ELF-1 (cell line): ENCODE measurements at regions not wholly inside any gene's neighbourhood (a gene's known extent, or its start where the extent isn't known, plus 50 kb on each side); places are given as distances from the start of the nearest gene placed in this dataset.
"Not testable (repeated sequence)": the region's sequence is repeated elsewhere in the genome, so short reads cannot be mapped to it uniquely, and the experiment has no call there.

Experiments
- DNase-seq: peaks from one replicate; pipeline ENCODE4 v3.0.0-alpha.2; 2016; ENCODE audit warnings: low read depth, low spot score

DNA sequence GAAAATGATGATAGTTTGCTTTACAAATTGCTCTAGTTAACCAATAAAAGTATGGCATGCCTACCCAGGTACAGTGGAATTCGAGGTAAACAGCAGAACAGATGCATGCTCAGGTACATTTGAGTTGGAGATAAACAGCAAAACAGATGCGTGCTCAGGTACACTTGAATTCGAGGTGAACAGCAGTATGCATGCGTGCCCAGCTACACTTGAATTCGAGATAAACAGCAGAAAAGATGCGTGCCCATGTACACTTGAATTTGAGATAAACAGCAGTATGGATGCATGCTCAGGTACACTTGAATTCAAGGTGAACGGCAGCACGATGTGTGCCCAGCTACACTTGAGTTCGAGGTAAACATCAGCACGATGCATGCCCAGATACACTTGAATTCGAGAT lies 155.2 kb upstream of the TPTE start:
- not testable (repeated sequence) for DNase-seq

DNA sequence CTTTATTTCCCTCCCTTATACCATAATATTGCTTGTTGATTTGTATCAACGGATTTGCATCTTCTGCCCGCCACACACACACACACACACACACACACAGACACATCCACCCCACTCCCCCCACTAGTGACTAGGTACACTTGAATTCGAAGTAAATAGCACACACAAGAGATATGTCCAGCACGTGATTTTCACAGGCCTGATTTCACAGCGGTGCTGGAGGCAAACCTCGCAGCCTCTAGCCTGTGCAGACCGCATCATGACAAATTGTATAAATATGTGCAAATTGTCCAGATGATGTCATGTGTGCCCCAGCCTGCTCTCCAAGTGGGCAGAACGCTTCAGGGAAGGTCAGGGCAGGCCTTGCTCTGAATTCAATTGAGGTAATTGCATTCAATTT lies 153.8 kb upstream of the TPTE start:
- not testable (repeated sequence) for DNase-seq

DNA sequence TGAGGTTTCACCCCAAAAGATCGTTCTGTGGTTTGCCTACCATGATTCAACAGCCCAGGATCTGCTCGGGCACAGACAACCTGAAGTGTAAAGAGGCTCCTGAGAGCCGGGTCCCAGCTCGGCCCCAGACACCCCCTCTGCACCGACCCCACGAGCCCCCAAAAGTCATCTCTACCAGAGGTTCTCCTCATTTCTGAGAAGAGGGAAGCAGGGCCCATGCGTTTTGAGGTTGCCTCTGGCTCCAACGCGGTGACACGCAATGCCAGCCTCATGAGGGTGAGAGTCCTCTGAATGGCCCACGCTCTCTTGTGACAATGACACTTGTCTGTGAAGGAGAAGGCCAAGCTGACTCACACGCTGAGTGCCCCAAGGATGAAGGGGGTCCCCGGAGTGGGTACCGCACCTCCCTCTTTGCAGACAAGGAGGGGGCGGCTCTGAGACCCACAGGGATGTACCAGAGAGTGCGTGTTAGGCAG lies 153.0 kb upstream of the TPTE start:
- not testable (repeated sequence) for DNase-seq

DNA sequence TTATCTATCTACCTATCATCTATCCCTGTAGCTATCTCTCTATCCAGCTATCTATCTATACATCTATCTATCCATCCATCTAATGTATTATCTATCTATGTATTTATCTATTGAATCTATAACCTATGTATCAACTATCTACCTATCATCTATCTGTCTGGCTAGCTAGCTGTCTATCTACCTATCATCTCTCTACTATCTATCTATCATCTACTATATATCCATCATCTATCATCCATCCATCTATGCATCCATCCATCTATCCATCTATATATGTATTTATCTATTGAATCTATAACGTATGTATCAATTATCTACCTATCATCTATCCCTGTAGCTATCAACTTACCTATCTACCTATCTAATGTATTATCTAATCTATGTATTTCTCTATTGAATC lies 152.1 kb upstream of the TPTE start:
- not testable (repeated sequence) for DNase-seq

DNA sequence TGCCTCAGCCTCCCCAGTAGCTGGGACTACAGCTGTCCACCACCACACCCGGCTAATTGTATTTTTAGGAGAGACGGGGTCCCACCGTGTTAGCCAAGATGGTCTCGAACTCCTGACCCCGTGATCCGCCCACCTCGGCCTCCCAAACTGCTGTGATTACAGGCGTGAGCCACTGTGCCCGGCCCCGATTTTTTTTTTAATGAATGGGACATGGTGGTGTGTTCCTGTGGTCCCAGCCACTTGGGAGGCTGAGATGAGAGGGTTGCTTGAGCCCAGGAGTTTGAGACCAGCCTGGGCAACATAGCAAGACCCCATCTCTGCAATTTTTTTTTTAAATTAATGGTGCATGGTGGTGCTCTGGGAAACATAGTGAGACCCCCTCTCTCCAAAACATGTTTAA lies 143.6 kb upstream of the TPTE start:
- not testable (repeated sequence) for DNase-seq

DNA sequence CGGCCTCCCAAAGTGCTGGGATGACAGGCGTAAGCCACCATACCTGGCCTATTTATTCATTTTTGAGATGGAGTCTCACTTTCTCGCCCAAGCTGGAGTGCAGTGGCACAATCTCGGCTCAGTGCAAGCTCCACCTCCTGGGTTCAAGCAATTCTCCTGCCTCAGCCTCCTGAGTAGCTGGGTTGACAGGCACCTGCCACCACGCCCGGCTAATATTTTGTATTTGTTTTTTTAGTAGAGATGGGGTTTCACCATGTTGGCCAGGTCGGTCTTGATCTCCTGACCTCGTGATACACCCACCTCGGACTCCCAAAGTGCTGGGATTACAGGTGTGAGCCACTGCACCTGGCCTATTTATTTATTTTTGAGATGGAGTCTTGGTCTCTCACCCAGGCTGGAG lies 141.6 kb upstream of the TPTE start:
- DNase-seq = not testable (repeated sequence)

DNA sequence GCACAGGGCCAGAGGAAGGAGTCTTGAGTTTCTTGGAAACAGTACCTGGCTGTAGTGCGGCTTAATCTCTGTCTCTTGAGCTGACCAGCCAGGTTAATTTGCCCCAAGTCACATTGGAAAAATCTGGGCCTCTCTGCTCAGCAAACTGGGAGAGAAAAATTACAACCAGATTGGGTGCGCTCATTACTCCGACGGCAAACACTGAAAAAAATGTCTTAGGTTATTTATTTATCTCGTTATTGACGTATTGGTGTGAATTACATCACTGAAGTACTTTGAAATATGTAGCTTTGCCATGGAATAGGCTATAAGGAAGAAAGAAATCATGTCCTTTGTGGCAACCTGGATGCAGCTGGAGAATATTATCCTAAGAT lies 139.7 kb upstream of the TPTE start:
- DNase-seq = not testable (repeated sequence)

DNA sequence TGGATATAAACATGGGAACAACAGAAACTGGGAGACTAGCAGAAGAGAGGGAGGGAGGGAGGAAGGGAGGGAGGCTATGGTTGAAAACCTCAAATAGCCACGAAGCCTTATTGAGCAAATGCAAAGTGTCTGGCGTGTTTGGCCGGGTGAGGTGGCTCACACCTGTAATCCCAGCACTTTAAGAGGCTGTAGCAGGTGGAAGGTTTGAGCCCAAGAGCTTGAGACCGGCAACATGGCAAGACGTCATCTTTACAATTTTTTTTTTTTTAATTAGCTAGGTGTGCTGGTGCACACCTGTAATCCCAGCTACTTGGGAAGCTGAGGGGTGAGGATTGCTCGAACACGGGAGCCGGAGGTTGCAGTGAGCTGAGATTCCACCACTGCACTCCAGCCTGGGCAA lies 139.2 kb upstream of the TPTE start:
- DNase-seq = not testable (repeated sequence)

DNA sequence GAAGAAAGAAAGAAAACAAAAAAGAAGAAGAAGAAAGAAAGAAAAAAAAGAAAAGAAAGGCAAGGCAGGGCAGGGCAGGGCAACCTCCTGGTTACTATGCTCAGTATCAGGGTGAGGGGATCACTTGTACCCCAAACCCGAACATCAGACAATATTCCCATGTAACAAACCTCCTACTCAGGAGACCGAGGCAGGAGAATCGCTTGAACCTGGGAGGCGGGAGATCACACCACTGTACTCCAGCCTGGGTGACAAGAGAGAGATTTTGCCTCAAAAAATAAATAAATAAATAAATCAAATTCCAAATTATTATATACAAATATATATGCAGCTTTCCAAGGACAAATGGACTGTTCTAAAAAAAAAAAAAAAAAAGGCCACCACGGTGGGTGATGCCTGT lies 138.8 kb upstream of the TPTE start:
- DNase-seq = not testable (repeated sequence)

DNA sequence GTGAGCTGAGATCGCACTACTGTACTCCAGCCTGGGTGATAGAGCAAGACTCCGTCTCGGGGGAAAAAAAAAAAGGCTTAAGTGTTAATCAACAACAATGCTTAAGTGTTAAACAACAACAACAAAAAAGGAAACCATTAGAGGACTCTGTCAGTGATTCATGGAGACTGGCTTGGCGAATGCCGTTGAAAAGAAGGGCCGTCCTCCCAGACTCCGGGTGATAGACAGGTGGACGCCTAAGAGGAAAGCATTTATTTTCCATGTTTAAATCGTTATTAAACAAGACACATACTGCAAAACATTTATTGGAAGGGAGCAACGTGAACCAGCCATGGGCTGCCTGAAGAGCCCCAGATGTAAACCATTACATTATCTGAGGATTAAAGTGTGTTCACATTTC lies 137.8 kb upstream of the TPTE start:
- not testable (repeated sequence) for DNase-seq

DNA sequence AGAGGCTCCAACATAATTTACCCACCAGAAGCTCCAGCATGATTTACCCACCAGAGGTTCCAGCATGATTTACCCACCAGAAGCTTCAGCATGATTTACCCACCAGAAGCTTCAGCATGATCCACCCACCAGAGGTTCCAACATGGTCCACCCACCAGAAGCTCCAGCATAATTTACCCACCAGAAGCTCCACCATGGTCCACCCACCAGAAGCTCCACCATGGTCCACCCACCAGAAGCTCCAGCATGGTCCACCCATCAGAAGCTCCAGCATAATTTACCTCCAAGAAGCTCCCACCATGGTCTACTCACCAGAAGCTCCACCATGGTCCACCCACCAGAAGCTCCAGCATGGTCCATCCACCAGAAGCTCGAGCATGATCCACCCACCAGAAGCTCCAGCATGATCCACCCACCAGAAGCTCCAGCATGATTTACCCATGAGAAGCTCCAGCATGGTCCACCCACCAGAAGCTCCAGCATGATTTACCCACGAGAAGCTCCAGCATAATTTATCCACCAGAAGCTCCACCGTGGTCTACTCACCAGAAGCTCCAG lies 137.0 kb upstream of the TPTE start:
- DNase-seq = not testable (repeated sequence)

DNA sequence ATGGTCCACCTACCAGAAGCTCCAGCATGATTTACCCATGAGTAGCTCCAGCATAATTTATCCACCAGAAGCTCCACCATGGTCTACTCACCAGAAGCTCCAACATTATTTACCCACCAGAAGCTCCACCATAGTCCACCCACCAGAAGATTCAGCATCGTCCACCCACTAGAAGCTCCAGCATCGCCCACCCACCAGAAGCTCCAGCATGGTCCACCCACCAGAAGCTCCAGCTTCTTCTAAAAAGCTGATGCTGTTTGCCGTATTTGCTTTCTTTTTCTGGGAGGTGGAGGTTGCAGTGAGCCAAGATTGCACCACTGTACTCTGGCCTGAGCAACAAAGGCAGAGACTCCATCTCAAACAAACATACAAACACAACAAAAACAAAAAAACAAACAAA lies 136.2 kb upstream of the TPTE start:
- not testable (repeated sequence) for DNase-seq

DNA sequence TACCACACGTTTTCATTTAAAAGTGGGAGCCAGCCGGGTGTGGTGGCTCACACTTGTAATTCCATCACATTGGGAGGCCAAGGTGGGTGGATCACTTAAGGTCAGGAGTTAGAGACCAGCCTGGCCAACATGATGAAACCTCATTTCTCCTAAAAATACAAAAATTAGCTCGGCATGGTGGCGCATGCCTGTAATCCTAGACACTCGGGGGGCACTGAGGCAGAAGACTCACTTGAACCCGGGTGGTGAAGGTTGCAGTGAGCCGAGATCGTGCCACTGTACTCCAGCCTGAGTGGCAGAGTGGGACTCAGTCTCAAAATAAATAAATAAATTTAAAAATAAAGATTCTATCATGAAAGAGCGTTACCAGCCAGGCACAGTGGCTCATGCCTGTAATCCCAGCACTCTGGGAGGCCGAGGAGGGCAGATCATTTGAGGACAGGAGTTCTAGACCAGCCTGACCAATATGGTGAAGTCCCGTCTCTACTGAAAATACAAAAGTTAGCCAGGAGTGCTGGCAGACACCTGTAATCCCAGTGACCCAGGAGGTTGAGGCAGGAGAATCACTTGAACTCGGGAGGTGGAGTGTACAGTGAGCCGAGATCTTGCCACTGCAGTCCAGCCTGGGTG lies 135.4 kb upstream of the TPTE start:
- DNase-seq = not testable (repeated sequence)

DNA sequence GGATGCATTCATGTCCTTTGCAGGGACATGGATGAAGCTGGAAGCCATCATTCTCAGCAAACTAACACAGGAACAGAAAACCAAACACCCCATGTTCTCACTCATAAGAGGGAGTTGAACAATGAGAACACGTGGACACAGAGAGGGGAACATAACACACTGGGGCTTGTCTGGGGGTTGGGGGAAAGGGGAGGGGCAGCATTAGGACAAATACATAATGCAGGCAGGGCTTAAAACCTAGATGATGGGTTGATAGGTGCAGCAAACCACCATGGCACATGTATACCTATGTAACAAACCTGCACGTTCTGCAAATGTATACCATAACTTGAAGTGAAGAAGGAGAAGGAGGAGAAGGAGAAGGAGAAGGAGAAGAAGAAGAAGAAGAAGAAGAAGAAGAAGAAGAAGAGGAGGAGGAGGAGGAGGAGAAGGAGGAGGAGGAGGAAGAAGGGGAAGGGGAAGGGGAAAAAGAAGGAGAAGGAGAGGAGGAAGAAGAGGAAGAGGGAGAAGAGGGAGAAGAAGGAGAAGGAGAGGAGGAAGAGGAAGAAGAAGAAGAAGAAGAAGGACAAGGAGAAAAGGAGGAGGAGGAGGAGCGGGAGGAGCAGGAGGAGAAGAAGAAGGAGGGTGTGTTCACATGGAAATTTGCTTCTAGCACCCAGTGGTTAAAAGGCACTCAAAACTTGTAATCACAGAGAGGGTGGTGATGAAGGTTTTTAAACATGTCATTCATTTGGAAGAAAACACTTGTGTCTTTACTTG lies 133.5 kb upstream of the TPTE start:
- not testable (repeated sequence) for DNase-seq

DNA sequence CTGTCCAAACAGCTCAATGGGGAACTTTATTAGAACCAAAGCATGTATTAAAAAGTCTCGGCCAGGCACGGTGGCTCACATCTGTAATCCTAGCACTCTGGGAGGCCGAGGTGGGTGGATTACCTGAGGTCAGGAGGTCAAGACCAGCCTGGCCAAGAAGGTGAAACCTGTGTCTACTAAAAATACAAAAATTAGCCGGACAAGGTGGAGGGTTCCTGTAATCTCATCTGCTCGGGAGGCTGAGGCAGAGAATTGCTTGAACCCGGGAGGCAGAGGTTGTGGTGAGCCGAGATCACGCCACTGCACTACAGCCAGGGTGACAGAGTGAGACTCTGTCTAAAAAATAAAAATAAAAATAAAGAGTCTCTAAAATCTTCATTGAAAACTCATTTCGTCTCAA lies 132.8 kb upstream of the TPTE start:
- DNase-seq = not testable (repeated sequence)

DNA sequence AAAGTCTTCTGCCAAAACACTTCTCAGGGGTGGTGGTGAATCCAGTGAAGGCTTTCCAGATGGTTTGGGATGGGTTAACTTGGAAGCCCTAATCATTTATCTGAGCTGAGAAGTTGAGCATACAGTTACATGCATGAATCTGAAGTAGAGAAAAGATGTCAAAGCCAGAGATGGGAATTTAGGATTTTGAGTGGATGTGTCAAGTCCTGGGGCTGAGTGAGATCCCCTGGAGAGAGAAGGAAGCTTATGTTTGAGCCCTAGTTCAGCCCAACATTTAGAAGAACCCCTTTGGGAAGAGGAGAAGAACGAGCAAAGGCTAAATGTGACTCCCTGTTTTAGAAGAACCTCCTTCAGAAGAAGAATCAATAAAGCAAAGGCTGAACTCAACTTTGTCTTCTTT lies 129.1 kb upstream of the TPTE start:
- not testable (repeated sequence) for DNase-seq

DNA sequence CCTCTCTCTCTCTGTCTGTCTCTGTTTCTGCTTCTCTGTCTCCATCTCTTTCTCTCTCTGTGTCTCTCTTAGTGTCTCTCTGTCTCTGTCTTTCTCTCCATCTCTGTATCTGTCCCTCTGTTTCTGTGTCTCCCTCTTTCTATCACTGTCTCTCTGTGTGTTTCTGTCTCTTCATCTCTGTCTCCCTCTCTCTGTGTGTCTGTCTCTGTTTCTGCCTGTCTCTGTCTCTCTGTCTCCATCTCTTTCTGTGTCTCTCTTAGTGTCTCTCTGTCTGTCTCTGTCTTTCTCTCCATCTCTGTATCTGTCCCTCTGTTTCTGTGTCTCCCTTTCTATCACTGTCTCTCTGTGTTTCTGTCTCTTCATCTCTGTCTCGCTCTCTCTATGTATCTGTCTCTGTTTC lies 125.4 kb upstream of the TPTE start:
- DNase-seq = not testable (repeated sequence)

DNA sequence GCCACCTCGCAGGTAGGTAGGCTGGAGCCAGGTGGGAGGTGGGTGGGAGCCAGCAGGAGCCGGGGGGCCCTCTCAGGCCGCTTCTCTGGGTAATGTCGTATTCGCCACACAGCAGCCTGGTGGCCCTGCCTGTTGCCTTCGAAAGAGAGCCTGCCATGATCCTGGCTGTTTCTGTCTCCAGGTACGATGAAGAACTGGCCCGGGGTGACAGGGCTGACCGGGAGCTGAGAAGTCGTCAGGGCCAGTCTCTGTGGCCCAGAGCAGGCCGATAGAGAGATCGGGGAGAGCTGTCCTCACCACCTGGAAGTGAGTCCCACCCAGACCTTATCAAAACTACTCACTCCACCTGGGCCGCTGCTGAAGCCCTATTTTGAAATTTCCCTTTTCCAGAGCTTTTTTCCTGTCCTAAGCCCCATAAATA lies 123.9 kb upstream of the TPTE start:
- not testable (repeated sequence) for DNase-seq

DNA sequence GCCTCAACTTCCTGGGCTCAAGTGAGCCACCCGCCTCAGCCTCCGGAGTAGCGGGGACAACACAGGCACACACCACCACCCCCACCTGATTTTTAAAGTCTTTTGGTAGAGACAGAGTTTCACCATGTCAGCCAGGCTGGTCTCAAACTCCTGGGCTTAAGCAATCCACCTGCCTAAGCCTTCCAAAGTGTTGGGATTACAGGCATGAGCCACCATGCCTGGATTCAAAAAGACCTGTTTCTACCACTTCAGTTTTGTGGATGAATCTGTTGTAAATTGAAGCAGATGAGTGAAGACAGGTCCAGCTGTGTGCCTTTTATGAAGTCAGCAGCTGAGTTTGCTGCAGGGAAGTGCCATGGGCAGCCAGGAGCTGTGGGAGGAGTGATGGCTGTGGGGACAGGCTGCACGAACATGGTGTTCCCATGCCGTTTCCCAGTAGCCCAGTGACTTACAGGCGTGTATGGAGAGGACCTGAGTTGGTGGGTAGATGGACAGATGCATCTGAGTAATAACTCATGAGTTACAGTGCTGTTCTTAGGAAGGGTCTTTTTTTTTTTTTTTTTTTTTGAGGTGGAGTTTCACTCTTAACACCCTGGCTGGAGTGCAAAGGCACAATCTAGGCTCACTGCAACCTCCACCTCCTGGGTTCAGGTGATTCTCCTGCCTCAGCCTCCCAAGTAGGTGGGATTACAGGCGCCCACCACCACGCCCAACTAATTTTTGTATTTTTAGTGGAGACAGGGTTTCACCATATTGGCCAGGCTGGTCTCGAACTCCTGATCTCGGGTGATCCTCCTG lies 122.5 kb upstream of the TPTE start:
- not testable (repeated sequence) for DNase-seq

DNA sequence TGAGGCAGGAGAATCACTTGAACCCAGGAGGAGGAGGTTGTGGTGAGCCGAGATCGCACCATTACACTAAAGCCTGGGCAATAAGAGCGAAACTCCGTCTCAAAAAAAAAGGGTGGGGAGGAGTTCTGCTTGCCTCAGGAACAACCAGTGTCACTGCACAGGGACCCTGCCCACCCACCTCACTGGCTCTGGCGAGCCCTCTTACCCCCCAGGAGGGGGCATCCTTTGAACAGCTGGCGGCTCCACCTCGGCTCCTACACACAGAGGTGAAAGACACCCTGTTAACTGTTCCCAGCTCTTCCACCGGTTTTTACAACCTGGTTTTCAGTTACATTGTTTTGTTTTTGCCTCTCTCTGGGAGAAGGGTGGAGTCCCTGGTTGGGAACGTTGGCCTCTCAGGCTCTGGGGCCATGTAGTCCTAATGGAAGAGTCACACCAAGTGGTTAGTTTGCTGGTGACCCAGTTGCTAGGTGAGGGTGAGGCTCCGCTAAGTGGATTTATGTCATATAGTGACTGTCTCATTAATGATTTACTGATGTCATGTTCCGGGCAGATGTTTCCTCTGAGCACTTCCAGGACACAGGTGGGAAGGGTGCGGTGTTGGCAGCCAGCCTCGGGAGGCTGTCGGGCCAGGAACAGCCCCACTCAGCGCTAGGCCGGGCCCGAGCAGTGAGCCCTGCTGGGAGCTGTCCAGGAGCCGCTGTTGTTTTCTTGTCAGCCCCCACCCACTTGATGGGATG lies 120.6 kb upstream of the TPTE start:
- not testable (repeated sequence) for DNase-seq

DNA sequence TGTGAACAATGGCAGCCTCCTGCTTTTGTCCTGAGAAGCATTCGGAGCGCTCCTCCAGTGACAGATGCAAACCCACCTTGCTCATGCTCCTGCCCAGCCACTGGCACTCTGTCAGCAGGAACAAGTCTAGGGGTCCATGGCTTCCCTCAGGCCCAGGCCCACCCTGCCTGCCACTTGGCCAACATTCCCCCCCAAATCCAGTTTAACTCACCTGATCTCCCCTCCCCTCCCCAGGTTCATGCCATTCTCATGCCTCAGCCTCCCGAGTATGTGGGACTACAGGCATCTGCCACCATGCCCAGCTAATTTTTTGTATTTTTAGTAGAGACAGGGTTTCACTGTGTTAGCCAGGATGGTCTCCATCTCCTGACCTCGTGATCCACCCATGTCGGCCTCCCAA lies 118.9 kb upstream of the TPTE start:
- not testable (repeated sequence) for DNase-seq
